HG03565 (cell line): ENCODE measurements at regions not wholly inside any gene's neighbourhood (a gene's known extent, or its start where the extent isn't known, plus 50 kb on each side); places are given as distances from the start of the nearest gene placed in this dataset.

Source experiments
- ATAC-seq: cut with Tn5 transposase; IDR thresholded peaks from one replicate; pipeline ENCODE4 v1.9.1; 2021; ENCODE audit warnings: mild to moderate bottlenecking, moderate library complexity; ENCODE audit not compliant: unreplicated experiment

GRCh38 chr5:60387051-60387440, 312.9 kb downstream of the DEPDC1B start:
- ATAC-seq = no peak

GRCh38 chr5:60386436-60387050, 313.4 kb downstream of the DEPDC1B start:
- ATAC-seq = no peak

GRCh38 chr5:60382716-60383115, 317.2 kb downstream of the DEPDC1B start:
- ATAC-seq = peak; percentile 38

GRCh38 chr5:60379907-60380306, 320.1 kb downstream of the DEPDC1B start:
- ATAC-seq = no peak

GRCh38 chr5:60377826-60378225, 322.1 kb downstream of the DEPDC1B start:
- ATAC-seq = no peak

- ATAC-seq = no peak
Observed at GRCh38 chr5:60376860-60377259, 323.1 kb downstream of the DEPDC1B start.

GRCh38 chr5:60374409-60374808, 325.6 kb downstream of the DEPDC1B start:
- no peak for ATAC-seq

GRCh38 chr5:60372786-60373185, 327.2 kb downstream of the DEPDC1B start:
- ATAC-seq = no peak

GRCh38 chr5:60371065-60371464, 328.9 kb downstream of the DEPDC1B start:
- no peak for ATAC-seq

- ATAC-seq = no peak
Observed at GRCh38 chr5:60370508-60370907, 329.5 kb downstream of the DEPDC1B start.

- ATAC-seq = no peak
Observed at GRCh38 chr5:60369391-60369790, 330.6 kb downstream of the DEPDC1B start.

GRCh38 chr5:60368100-60368499, 331.9 kb downstream of the DEPDC1B start:
- ATAC-seq = no peak

- no peak for ATAC-seq
Observed at GRCh38 chr5:60366489-60366888, 333.5 kb downstream of the DEPDC1B start.

- no peak for ATAC-seq
Observed at GRCh38 chr5:60365001-60365400, 335.0 kb downstream of the DEPDC1B start.

GRCh38 chr5:60362158-60362557, 337.8 kb downstream of the DEPDC1B start:
- no peak for ATAC-seq

- ATAC-seq = no peak
Observed at GRCh38 chr5:60360355-60360754, 339.6 kb downstream of the DEPDC1B start.

- ATAC-seq = no peak
Observed at GRCh38 chr5:60357302-60357701, 342.7 kb downstream of the DEPDC1B start.

- no peak for ATAC-seq
Observed at GRCh38 chr5:60356745-60357144, 343.2 kb downstream of the DEPDC1B start.

GRCh38 chr5:60355181-60355580, 344.8 kb downstream of the DEPDC1B start:
- no peak for ATAC-seq

- ATAC-seq = no peak
Observed at GRCh38 chr5:60354311-60354710, 345.7 kb downstream of the DEPDC1B start.

GRCh38 chr5:60352992-60353599, 346.9 kb downstream of the DEPDC1B start:
- no peak for ATAC-seq

- ATAC-seq = no peak
Observed at GRCh38 chr5:60350794-60351193, 349.2 kb downstream of the DEPDC1B start.

GRCh38 chr5:60349891-60350415, 350.0 kb downstream of the DEPDC1B start:
- ATAC-seq = no peak
